Left lung (tissue), 4 donors: ENCODE measurements at regions not wholly inside any gene's neighbourhood (a gene's known extent, or its start where the extent isn't known, plus 50 kb on each side); places are given as distances from the start of the nearest gene placed in this dataset.
"Not testable (repeated sequence)": the region's sequence is repeated elsewhere in the genome, so short reads cannot be mapped to it uniquely, and the experiment has no call there.

Source experiments
- ATAC-seq: fragments of 200-7000 bp; cut with Tn5 transposase; one replicate; pipeline ENCODE4 v1.9.1; 2020; ENCODE audit warnings: moderate library complexity
- DNase-seq, 4 donors: peaks; one replicate each; pipeline ENCODE4 v3.0.0-alpha.2; 2013 to 2020
- H3K27ac ChIP-seq, 2 donors: fragments of 200-600 bp; sonication (generic) in 1 of 2; one replicate each; pipeline versions ENCODE4 v1.5.0 to v1.8.0; 2020 to 2021
- H3K27me3 ChIP-seq, 2 donors: fragments of 200-600 bp; sonication (generic) in 1 of 2; one replicate each; pipeline versions ENCODE4 v1.5.0 to v1.8.0; 2020 to 2021
- H3K36me3 ChIP-seq, 2 donors: fragments of 200-600 bp; sonication (generic) in 1 of 2; one replicate each; pipeline versions ENCODE4 v1.5.0 to v1.8.0; 2020 to 2021
- H3K4me1 ChIP-seq, 2 donors: fragments of 200-600 bp; one replicate each; pipeline ENCODE4 v1.8.0; 2021
- H3K4me3 ChIP-seq, 2 donors: fragments of 200-600 bp; sonication (generic) in 1 of 2; one replicate each; pipeline versions ENCODE4 v1.5.0 to v1.8.0; 2020 to 2021; ENCODE audit warnings: mild to moderate bottlenecking in 1 of 2
- H3K9me3 ChIP-seq, 2 donors: fragments of 200-600 bp; sonication (generic) in 1 of 2; one replicate each; pipeline versions ENCODE4 v1.5.0 to v1.8.0; 2020 to 2021
- CTCF ChIP-seq, 2 donors: fragments of 200-600 bp; sonication (generic) in 1 of 2; IDR thresholded peaks; one replicate each; pipeline versions ENCODE4 v1.5.0 to v1.8.0; 2021; ENCODE audit warnings: antibody characterized with exemption in 2 of 2
- intact Hi-C, 2 donors: fragments of 100-400 bp; cut with DNase I; formaldehyde crosslinking; loops; one replicate each; pipeline versions ENCODE4 v1.11.2 to v1.14.2; 2022
- donor health status: DM: no; HTN: yes; CAD: no.
- donor health status: DM: no; HTN: no; CAD: no.

GRCh38 chr2:44063033-44063432, 67.2 kb upstream of the LRPPRC start:
- TF ChIP-seq CTCF (IDR thresholded peaks at IDR 0.05), result no peak
- Histone ChIP-seq H3K9me3 (no peaks in the 10 kb centered on the region), H3K4me3 (no peak overlapping the region), H3K4me1 (no peaks in the 10 kb centered on the region), H3K36me3 (no peaks in the 10 kb centered on the region), H3K27ac (no peak overlapping the region), H3K27me3 (no peaks in the 10 kb centered on the region)
- DNase-seq (no peak), ATAC-seq (no peak)
- intact Hi-C loops, result no loop called here

- H3K4me1 ChIP-seq, H3K9me3 ChIP-seq, H3K27ac ChIP-seq, intact Hi-C loops, H3K36me3 ChIP-seq, H3K27me3 ChIP-seq, ATAC-seq, DNase-seq, H3K4me3 ChIP-seq: not testable (repeated sequence)
Observed at GRCh38 chr2:44064281-44064680, 68.5 kb upstream of the LRPPRC start.

DNA sequence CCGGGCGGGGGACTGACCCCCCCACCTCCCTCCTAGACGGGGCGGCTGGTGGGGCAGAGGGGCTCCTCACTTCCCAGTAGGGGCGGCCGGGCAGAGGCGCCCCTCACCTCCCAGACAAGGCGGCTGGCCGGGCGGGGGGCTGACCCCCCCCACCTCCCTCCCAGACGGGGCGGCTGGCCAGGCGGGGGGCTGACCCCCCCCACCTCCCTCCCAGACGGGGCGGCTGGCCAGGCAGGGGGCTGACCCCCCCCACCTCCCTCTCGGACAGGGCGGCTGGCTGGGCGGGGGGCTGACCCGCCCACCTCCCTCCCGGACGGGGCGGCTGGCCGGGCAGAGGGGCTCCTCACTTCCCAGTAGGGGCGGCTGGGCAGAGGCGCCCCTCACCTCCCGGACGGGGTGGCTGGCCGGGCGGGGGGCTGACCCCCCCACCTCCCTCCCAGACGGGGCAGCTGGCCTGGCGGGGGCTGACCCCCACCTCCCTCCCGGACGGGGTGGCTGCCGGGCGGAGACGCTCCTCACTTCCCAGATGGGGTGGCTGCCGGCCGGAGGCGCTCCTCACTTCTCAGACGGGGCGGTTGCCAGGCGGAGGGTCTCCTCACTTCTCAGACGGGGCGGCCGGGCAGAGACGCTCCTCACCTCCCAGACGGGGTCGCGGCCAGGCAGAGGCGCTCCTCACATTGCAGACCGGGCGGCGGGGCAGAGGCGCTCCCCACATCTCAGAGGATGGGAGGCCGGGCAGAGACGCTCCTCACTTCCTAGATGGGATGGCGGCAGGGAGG, 71.4 kb upstream of the LRPPRC start:
- DNase-seq, result not testable (repeated sequence)

DNA sequence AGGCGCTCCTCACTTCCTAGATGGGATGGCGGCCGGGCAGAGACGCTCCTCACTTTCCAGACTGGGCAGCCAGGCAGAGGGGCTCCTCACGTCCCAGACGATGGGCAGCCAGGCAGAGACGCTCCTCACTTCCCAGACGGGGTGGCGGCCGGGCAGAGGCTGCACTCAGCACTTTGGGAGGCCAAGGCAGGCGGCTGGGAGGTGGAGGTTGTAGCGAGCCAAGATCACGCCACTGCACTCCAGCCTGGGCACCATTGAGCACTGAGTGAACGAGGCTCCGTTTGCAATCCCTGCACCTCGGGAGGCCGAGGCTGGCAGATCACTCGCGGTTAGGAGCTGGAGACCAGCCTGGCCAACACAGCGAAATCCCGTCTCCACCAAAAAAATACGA, 72.0 kb upstream of the LRPPRC start:
- H3K4me3 ChIP-seq, intact Hi-C loops, H3K4me1 ChIP-seq, H3K27ac ChIP-seq, ATAC-seq, H3K9me3 ChIP-seq, DNase-seq, H3K36me3 ChIP-seq, H3K27me3 ChIP-seq: not testable (repeated sequence)

More for the DNA sequence above, 71.4 kb upstream of the LRPPRC start:
- H3K9me3 ChIP-seq, H3K4me3 ChIP-seq, H3K4me1 ChIP-seq, H3K27me3 ChIP-seq, H3K27ac ChIP-seq, intact Hi-C loops, H3K36me3 ChIP-seq, ATAC-seq: not testable (repeated sequence)

GRCh38 chr2:44071454-44072046, 75.8 kb upstream of the LRPPRC start:
- TF ChIP-seq CTCF (IDR thresholded peaks at IDR 0.05), result no peak
- Histone ChIP-seq H3K27me3 (no peaks in the 10 kb centered on the region), H3K27ac (no peak overlapping the region), H3K4me3 (no peak overlapping the region), H3K9me3 (no peaks in the 10 kb centered on the region), H3K36me3 (no peaks in the 10 kb centered on the region), H3K4me1 (no peaks in the 10 kb centered on the region)
- ATAC-seq (no peak), DNase-seq (no peak)
- intact Hi-C loops, result no loop called here

GRCh38 chr2:44073667-44074066, 77.9 kb upstream of the LRPPRC start:
- H3K27me3 ChIP-seq, H3K9me3 ChIP-seq, ATAC-seq, H3K4me1 ChIP-seq, H3K36me3 ChIP-seq, H3K27ac ChIP-seq, DNase-seq, intact Hi-C loops, H3K4me3 ChIP-seq: not testable (repeated sequence)

- H3K9me3 ChIP-seq, H3K36me3 ChIP-seq, DNase-seq, intact Hi-C loops, H3K4me3 ChIP-seq, ATAC-seq, H3K27me3 ChIP-seq, H3K27ac ChIP-seq, H3K4me1 ChIP-seq: not testable (repeated sequence)
Observed at GRCh38 chr2:44074795-44075194, 79.0 kb upstream of the LRPPRC start.

DNA sequence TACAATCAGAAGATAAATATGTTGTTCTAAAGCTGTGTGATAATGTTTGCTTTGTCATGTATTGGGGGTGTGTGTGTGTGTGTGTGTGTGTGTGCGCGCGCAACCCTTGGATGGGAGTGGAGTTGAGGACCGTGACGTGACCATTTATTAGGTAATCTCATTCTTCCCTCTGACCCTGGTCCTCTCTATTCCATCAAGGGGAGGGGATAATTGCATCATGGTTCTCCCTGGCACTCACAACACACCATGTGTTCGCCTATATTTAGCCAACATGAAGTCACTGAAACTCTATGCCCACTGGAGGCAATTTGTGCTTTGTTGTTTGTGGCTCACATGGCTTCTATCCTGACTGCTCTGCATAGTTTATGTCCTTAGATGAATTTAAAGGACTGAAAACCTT, 79.8 kb upstream of the LRPPRC start:
- no peak overlapping the region for H3K27ac ChIP-seq
- no peak for TF ChIP-seq CTCF (IDR thresholded peaks at IDR 0.05)
- H3K36me3 ChIP-seq, result no peaks in the 10 kb centered on the region
- no peaks in the 10 kb centered on the region for H3K9me3 ChIP-seq
- H3K4me1 ChIP-seq, result no peaks in the 10 kb centered on the region
- no peak for ATAC-seq
- no peak overlapping the region for H3K4me3 ChIP-seq
- no peak for DNase-seq
- no peaks in the 10 kb centered on the region for H3K27me3 ChIP-seq
- intact Hi-C loops, result no loop called here
